H9 (cell line): ENCODE measurements at regions not wholly inside any gene's neighbourhood (a gene's known extent, or its start where the extent isn't known, plus 50 kb on each side); places are given as distances from the start of the nearest gene placed in this dataset.

Experiments
- DNase-seq: peaks from one replicate; pipeline ENCODE4 v3.0.0-alpha.2; 2017
- H2AFZ ChIP-seq: one replicate; pipeline ENCODE4 v1.6.1; 2013; ENCODE audit warnings: mild to moderate bottlenecking, low read length, control low read depth, moderate library complexity
- H2AK5ac ChIP-seq: 2 replicates; pipeline ENCODE4 v1.6.1; 2013; ENCODE audit warnings: low read length, control low read depth, mixed read lengths; ENCODE audit not compliant: insufficient read length
- H2BK120ac ChIP-seq: one replicate; pipeline ENCODE4 v1.6.1; 2013; ENCODE audit warnings: low read depth, mild to moderate bottlenecking, low read length, control low read depth, inconsistent platforms; ENCODE audit not compliant: poor library complexity, severe bottlenecking
- H2BK12ac ChIP-seq: 2 replicates; pipeline ENCODE4 v1.6.1; 2013; ENCODE audit warnings: low read length, control low read depth, mixed read lengths, low read depth; ENCODE audit not compliant: insufficient read length
- H2BK15ac ChIP-seq: 2 replicates; pipeline ENCODE4 v1.6.1; 2013; ENCODE audit warnings: low read depth, low read length, control low read depth
- H2BK20ac ChIP-seq: one replicate; pipeline ENCODE4 v1.6.1; 2013; ENCODE audit warnings: low read depth, mild to moderate bottlenecking, low read length, control low read depth, inconsistent platforms; ENCODE audit not compliant: poor library complexity, severe bottlenecking
- H2BK5ac ChIP-seq: 2 replicates; pipeline ENCODE4 v1.6.1; 2013; ENCODE audit warnings: low read length, control low read depth, mixed read lengths; ENCODE audit not compliant: insufficient read length
- H3K14ac ChIP-seq: 2 replicates; pipeline ENCODE4 v1.6.1; 2013; ENCODE audit warnings: low read length, control low read depth; ENCODE audit not compliant: insufficient read depth
- H3K18ac ChIP-seq: 2 replicates; pipeline ENCODE4 v1.6.1; 2013; ENCODE audit warnings: low read depth, mild to moderate bottlenecking, mixed read lengths, low read length, control low read depth; ENCODE audit not compliant: insufficient read length
- H3K23ac ChIP-seq: 2 replicates; pipeline ENCODE4 v1.6.1; 2013; ENCODE audit warnings: low read length, control low read depth, mixed read lengths, low read depth; ENCODE audit not compliant: insufficient read length
- H3K23me2 ChIP-seq: 2 replicates; pipeline ENCODE4 v1.6.1; 2013; ENCODE audit warnings: low read depth, mild to moderate bottlenecking, mixed read lengths, low read length, control low read depth; ENCODE audit not compliant: insufficient read length, poor library complexity, severe bottlenecking
- H3K27ac ChIP-seq: 2 replicates; pipeline ENCODE4 v1.5.1; 2013; ENCODE audit warnings: low read length, control low read depth, mixed read lengths, low read depth; ENCODE audit not compliant: insufficient read length
- H3K27me3 ChIP-seq: 2 replicates; pipeline ENCODE4 v1.6.1; 2013; ENCODE audit warnings: low read length, control low read depth, inconsistent platforms; ENCODE audit not compliant: insufficient read depth
- H3K4ac ChIP-seq: 2 replicates; pipeline ENCODE4 v1.6.1; 2013; ENCODE audit warnings: low read depth, mild to moderate bottlenecking, control low read depth, inconsistent platforms, low read length, moderate library complexity
- H3K4me1 ChIP-seq: 2 replicates; pipeline ENCODE4 v1.6.1; 2013; ENCODE audit warnings: low read length, control low read depth, inconsistent platforms; ENCODE audit not compliant: insufficient read depth
- H3K4me2 ChIP-seq: 2 replicates; pipeline ENCODE4 v1.6.1; 2013; ENCODE audit warnings: low read length, control low read depth, mixed read lengths; ENCODE audit not compliant: insufficient read length, insufficient read depth
- H3K56ac ChIP-seq: 2 replicates; pipeline ENCODE4 v1.6.1; 2013; ENCODE audit warnings: low read depth, mild to moderate bottlenecking, mixed read lengths, low read length, control low read depth; ENCODE audit not compliant: insufficient read length
- H3K79me1 ChIP-seq: 2 replicates; pipeline ENCODE4 v1.6.1; 2013; ENCODE audit warnings: low read depth, mild to moderate bottlenecking, moderate library complexity, low read length, control low read depth, inconsistent platforms; ENCODE audit not compliant: insufficient read depth, poor library complexity, severe bottlenecking
- H3K79me2 ChIP-seq: 2 replicates; pipeline ENCODE4 v1.6.1; 2013; ENCODE audit warnings: low read length, control low read depth, inconsistent platforms; ENCODE audit not compliant: insufficient read depth
- H3K9ac ChIP-seq: 2 replicates; pipeline ENCODE4 v1.6.1; 2013; ENCODE audit warnings: low read length, control low read depth, mixed read lengths; ENCODE audit not compliant: insufficient read length; ENCODE audit errors: extremely low read depth
- H3K9me3 ChIP-seq: one replicate; pipeline ENCODE4 v1.6.1; 2013; ENCODE audit warnings: low read depth, low read length, inconsistent platforms; ENCODE audit not compliant: control insufficient read depth
- H3T11ph ChIP-seq: one replicate; pipeline ENCODE4 v1.6.1; 2013; ENCODE audit warnings: mild to moderate bottlenecking, low read length, control low read depth, inconsistent platforms
- H4K20me1 ChIP-seq: one replicate; pipeline ENCODE4 v1.6.1; 2013; ENCODE audit not compliant: control insufficient read depth, insufficient read length, insufficient read depth
- H4K5ac ChIP-seq: 2 replicates; pipeline ENCODE4 v1.6.1; 2013; ENCODE audit warnings: low read depth, mild to moderate bottlenecking, mixed read lengths, low read length, control low read depth; ENCODE audit not compliant: insufficient read length
- H4K8ac ChIP-seq: replicated peaks from 2 replicates; pipeline ENCODE4 v1.6.1; 2013; ENCODE audit warnings: low read length, control low read depth, mixed read lengths, low read depth; ENCODE audit not compliant: insufficient read length
- H4K91ac ChIP-seq: 2 replicates; pipeline ENCODE4 v1.6.1; 2013; ENCODE audit warnings: low read depth, mild to moderate bottlenecking, moderate library complexity, mixed read lengths, low read length, control low read depth; ENCODE audit not compliant: insufficient read length
- H3K27ac Mint-ChIP-seq, 3 experiments: 2 replicates in 2 of 3; 3 replicates in 1 of 3; pipeline ENCODE4 v1.8.0; 2020 to 2021; ENCODE audit warnings: mixed read lengths in 3 of 3, mild to moderate bottlenecking in 1 of 3, moderate library complexity in 1 of 3
- H3K27me3 Mint-ChIP-seq: 2 replicates; pipeline ENCODE4 v1.8.0; 2021; ENCODE audit warnings: low read depth, mild to moderate bottlenecking, moderate library complexity, mixed read lengths
- H3K36me3 Mint-ChIP-seq, 3 experiments: 2 replicates in 2 of 3; 3 replicates in 1 of 3; pipeline ENCODE4 v1.8.0; 2020 to 2021; ENCODE audit warnings: low read depth in 3 of 3, mixed read lengths in 3 of 3; ENCODE audit not compliant: insufficient read depth in 1 of 3
- H3K4me1 Mint-ChIP-seq, 2 experiments: 2 replicates each; pipeline ENCODE4 v1.8.0; 2020; ENCODE audit warnings: mixed read lengths in 2 of 2
- H3K4me3 Mint-ChIP-seq, 2 experiments: 2 replicates in 1 of 2; 3 replicates in 1 of 2; pipeline ENCODE4 v1.8.0; 2020 to 2021; ENCODE audit warnings: mild to moderate bottlenecking in 2 of 2, mixed read lengths in 2 of 2, moderate library complexity in 1 of 2
- H3K9me3 Mint-ChIP-seq, 2 experiments: 2 replicates in 1 of 2; 3 replicates in 1 of 2; pipeline ENCODE4 v1.8.0; 2020; ENCODE audit warnings: mild to moderate bottlenecking in 2 of 2, mixed read lengths in 2 of 2, moderate library complexity in 1 of 2
- CTCF ChIP-seq: fragments of 200-600 bp; sonication (generic); conservative IDR thresholded peaks from 3 replicates; pipeline ENCODE4 v1.8.0; 2021; ENCODE audit warnings: antibody characterized with exemption, mild to moderate bottlenecking
- WGBS: extraction: QIAGEN DNeasy Blood & Tissue Kit; methylation state at CpG from one replicate; pipeline ENCODE4 v1.1.7; 2013; ENCODE audit warnings: missing lambda C conversion rate, low lambda C conversion rate, mixed read lengths; ENCODE audit not compliant: insufficient read length; ENCODE audit errors: extremely low coverage; 5-methylcytosine and 5-hydroxymethylcytosine counted together

- Histone ChIP-seq H3K27ac (no peak overlapping the region), H4K20me1 (no peaks in the 10 kb centered on the region), H2BK20ac (no peak overlapping the region), H3K4ac (no peak overlapping the region), H3K56ac (no peak overlapping the region), H2BK120ac (no peak overlapping the region), H4K5ac (no peak overlapping the region), H2BK5ac (no peak overlapping the region), H2AK5ac (no peak overlapping the region), H3K79me2 (no peaks in the 10 kb centered on the region), H3T11ph (no peak overlapping the region), H3K4me2 (no peak overlapping the region), H3K4me1 (no peaks in the 10 kb centered on the region), H4K8ac (no peak overlapping the region), H2BK12ac (no peak overlapping the region), H3K23me2 (no peaks in the 10 kb centered on the region), H2BK15ac (no peak overlapping the region), H3K27me3 (no peaks in the 10 kb centered on the region), H3K9ac (no peak overlapping the region), H3K14ac (no peak overlapping the region), H2AFZ (no peak overlapping the region), H3K18ac (no peak overlapping the region), H4K91ac (no peak overlapping the region), H3K79me1 (no peaks in the 10 kb centered on the region), H3K23ac (no peak overlapping the region), H3K9me3 (no peaks in the 10 kb centered on the region)
- no peak for DNase-seq
- H3K4me3 Mint-ChIP-seq: no peak overlapping the region
- peaks cover 17 to 36% of the 10 kb centered on the region in 2 experiments for H3K4me1 Mint-ChIP-seq
- WGBS: no CpG with 5 or more reads among the region's 8 CpGs
- H3K36me3 Mint-ChIP-seq: peaks cover 2 to 16% (median 2%) of the 10 kb centered on the region in 3 experiments; a peak in 4 of 7 replicates
- H3K27ac Mint-ChIP-seq: no peak overlapping the region; a peak in 1 of 7 replicates
- no peaks in the 10 kb centered on the region; the same call in 1 of the 2 replicates for H3K27me3 Mint-ChIP-seq
- H3K9me3 Mint-ChIP-seq: peaks cover 24 to 27% of the 10 kb centered on the region in 2 experiments
- no peak for TF ChIP-seq CTCF
Observed at GRCh38 chr1:29527314-29528004, 291.1 kb downstream of the PTPRU start.
